ENCODE measurements at regions not wholly inside any gene's neighbourhood (a gene's known extent, or its start where the extent isn't known, plus 50 kb on each side); places are given as distances from the start of the nearest gene placed in this dataset.

DNA sequence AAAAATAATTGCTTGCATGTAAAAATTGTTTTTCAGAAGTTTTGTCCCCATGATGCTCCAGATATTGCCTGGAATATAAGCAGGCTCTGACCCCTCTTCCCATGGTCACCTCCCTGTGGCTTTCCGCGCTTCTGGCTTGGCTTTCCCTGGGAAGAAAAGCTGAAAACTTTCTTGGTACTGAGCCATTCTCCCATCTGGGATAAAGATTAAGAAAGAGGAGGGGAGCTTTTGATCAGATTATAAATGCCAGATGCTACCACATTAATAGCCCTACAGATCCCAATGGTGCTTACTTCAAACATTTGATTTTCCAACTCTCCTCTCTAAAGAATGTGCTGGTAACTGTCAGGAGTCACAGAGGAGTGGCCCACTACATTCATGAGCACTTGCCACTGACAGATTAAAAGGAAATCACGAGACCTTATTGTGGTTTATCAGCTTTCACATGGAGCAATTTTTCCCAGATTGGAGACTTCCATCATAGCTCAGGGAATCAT lies 54.4 kb upstream of the GAB1 start:
- Histone ChIP-seq H3K9ac (no peak overlapping the region), H4K20me1 (ENCODE audit: low read depth) (no peaks in the 10 kb centered on the region), H3K4me2 (no peak overlapping the region), H2AFZ (replicated peaks) (no peak overlapping the region), H3K36me3 (no peaks in the 10 kb centered on the region), H3K4me3 (no peak overlapping the region), H3K27ac (no peak overlapping the region), H3K27me3 (no peaks in the 10 kb centered on the region), H3K9me3 (ENCODE audit: low read depth) (no peaks in the 10 kb centered on the region), H3K79me2 (ENCODE audit: low read depth) (no peaks in the 10 kb centered on the region), H3K4me1 (peaks cover 8% of the 10 kb centered on the region), H3F3A (ENCODE audit: low read depth) (no peaks in the 10 kb centered on the region)
- TF ChIP-seq EZH2phosphoT487 (IDR thresholded peaks at IDR 0.05) (no peak), EZH2 (IDR thresholded peaks at IDR 0.05) (no peak)
- TF ChIP-seq, protein P1, sequence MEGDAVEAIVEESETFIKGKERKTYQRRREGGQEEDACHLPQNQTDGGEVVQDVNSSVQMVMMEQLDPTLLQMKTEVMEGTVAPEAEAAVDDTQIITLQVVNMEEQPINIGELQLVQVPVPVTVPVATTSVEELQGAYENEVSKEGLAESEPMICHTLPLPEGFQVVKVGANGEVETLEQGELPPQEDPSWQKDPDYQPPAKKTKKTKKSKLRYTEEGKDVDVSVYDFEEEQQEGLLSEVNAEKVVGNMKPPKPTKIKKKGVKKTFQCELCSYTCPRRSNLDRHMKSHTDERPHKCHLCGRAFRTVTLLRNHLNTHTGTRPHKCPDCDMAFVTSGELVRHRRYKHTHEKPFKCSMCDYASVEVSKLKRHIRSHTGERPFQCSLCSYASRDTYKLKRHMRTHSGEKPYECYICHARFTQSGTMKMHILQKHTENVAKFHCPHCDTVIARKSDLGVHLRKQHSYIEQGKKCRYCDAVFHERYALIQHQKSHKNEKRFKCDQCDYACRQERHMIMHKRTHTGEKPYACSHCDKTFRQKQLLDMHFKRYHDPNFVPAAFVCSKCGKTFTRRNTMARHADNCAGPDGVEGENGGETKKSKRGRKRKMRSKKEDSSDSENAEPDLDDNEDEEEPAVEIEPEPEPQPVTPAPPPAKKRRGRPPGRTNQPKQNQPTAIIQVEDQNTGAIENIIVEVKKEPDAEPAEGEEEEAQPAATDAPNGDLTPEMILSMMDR (IDR thresholded peaks at IDR 0.05), result no peak
- Mint-ChIP-seq H3K36me3 (no peaks in the 10 kb centered on the region), H3K27ac (no peak overlapping the region), H3K9me3 (no peaks in the 10 kb centered on the region), H3K27me3 (ENCODE audit: insufficient read depth, low read depth) (no peaks in the 10 kb centered on the region), H3K4me1 (peaks cover 7% of the 10 kb centered on the region), H3K4me3 (no peak overlapping the region)
- DNase-seq (ENCODE audit: low spot score), result no peak

DNA sequence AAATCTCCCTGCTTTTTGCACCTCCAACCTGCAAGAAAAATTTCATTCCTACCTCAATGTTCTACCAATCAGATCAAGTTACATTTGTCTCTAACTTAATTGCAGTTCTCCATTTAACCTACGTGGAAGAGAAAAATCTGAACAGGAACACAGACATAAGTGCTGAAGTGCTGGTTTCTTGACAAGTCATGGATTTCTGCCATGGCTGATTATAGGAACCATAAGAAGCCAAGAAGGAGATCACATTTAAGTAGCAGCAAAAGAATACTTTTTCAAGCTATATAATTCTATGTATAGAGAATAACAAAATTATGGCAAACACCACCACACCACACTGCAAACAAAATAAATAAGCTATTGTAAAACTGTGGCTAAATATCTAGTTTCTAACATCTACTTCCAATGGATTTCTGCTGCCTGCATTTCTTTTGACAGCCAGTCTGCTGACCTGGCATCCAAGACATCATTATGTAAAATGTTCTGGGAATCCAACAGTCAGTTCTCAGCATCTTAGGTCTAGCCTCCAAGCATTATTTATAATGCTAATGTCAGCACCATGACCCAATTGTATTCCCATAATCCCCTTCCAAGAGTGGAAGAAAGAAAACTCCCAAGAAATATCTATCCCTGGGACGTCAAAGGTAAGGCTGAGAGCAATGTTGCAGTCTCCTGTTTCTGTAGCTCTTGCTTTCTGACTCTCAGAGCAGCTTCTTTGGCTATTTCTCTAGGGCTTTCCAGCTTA lies 50.8 kb upstream of the GAB1 start:
- H3K4me1 ChIP-seq, result peaks cover 8% of the 10 kb centered on the region
- H3K9ac ChIP-seq, result no peak overlapping the region
- Mint-ChIP-seq H3K27ac (no peak overlapping the region), H3K9me3 (no peaks in the 10 kb centered on the region), H3K36me3 (no peaks in the 10 kb centered on the region), H3K27me3 (ENCODE audit: insufficient read depth, low read depth) (peaks cover under 1% of the 10 kb centered on the region), H3K4me3 (no peak overlapping the region), H3K4me1 (peaks cover 9% of the 10 kb centered on the region)
- H3K27ac ChIP-seq, result no peak overlapping the region
- no peaks in the 10 kb centered on the region for H3K36me3 ChIP-seq
- no peak overlapping the region for H3K4me3 ChIP-seq
- H3F3A ChIP-seq (ENCODE audit: low read depth), result no peaks in the 10 kb centered on the region
- H4K20me1 ChIP-seq (ENCODE audit: low read depth), result no peaks in the 10 kb centered on the region
- H2AFZ ChIP-seq (replicated peaks), result peak overlapping the region; percentile 68
- no peaks in the 10 kb centered on the region for H3K9me3 ChIP-seq (ENCODE audit: low read depth)
- no peak for DNase-seq (ENCODE audit: low spot score)
- TF ChIP-seq, protein P1 (IDR thresholded peaks at IDR 0.05), result no peak
- TF ChIP-seq EZH2phosphoT487 (IDR thresholded peaks at IDR 0.05), result no peak
- TF ChIP-seq EZH2 (IDR thresholded peaks at IDR 0.05), result no peak
- H3K4me2 ChIP-seq, result no peak overlapping the region
- H3K79me2 ChIP-seq (ENCODE audit: low read depth), result no peaks in the 10 kb centered on the region
- H3K27me3 ChIP-seq, result no peaks in the 10 kb centered on the region

DNA sequence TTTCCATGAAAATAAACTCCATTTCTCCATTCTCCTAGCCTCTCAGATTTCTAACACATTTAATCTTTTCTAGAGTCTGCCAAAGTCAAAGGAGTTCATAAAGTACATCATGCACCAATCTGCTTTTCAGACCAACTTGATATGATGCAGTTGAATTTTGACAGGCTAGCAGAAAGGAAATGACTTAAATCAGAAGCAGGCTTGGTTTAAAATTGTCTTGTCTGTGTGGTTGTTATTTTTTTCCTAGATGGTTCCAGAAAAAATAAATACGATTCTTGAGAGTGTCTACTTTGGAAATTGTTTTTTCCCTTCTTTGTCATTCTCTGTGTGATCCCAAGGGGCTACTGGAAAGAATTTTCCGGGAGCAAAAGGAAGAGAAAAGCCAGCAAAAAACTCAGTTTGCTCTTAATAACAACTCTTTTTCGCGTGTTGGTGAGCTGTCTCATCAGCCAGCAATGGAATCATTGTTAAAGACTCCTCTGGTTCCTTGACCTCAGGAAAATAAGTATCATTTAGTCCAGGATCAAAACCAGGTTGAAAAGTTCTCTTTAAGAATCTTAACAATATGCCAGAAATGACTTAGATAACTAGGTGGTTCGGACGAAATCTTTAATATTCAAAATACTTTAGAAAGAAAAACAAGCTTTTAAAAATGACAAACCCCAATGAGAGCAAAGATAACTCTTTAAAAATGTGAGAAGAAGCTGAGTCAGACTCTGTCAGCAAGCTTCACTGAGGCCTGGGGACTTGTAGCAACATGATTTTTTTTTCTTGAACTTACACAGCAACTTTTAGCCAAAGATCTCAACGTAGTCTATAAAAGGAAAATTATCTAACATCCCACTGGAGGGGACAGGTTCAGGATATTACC lies 49.7 kb upstream of the GAB1 start:
- Mint-ChIP-seq H3K4me3 (no peak overlapping the region), H3K36me3 (no peaks in the 10 kb centered on the region), H3K27me3 (ENCODE audit: insufficient read depth, low read depth) (peaks cover 2% of the 10 kb centered on the region), H3K27ac (no peak overlapping the region), H3K9me3 (no peaks in the 10 kb centered on the region), H3K4me1 (peaks cover 9% of the 10 kb centered on the region)
- Histone ChIP-seq H4K20me1 (ENCODE audit: low read depth) (no peaks in the 10 kb centered on the region), H3K36me3 (no peaks in the 10 kb centered on the region), H3K79me2 (ENCODE audit: low read depth) (no peaks in the 10 kb centered on the region), H2AFZ (replicated peaks) (peak overlapping the region; percentile 68), H3K27me3 (no peaks in the 10 kb centered on the region), H3K9ac (no peak overlapping the region), H3F3A (ENCODE audit: low read depth) (no peaks in the 10 kb centered on the region), H3K4me1 (peaks cover 10% of the 10 kb centered on the region), H3K4me2 (no peak overlapping the region), H3K9me3 (ENCODE audit: low read depth) (no peaks in the 10 kb centered on the region), H3K27ac (no peak overlapping the region), H3K4me3 (no peak overlapping the region)
- DNase-seq (ENCODE audit: low spot score), result no peak
- TF ChIP-seq EZH2phosphoT487 (IDR thresholded peaks at IDR 0.05) (no peak), EZH2 (IDR thresholded peaks at IDR 0.05) (no peak)
- TF ChIP-seq, protein P1 (IDR thresholded peaks at IDR 0.05), result no peak
